ENCODE measurements at regions not wholly inside any gene's neighbourhood (a gene's known extent, or its start where the extent isn't known, plus 50 kb on each side); places are given as distances from the start of the nearest gene placed in this dataset.

GRCh38 chr7:54080525-54080924, 461.6 kb upstream of the VSTM2A start (continued):
- no peak for TF ChIP-seq TCF7L2 (IDR thresholded peaks at IDR 0.05; ENCODE audit: borderline replicate concordance, extremely low read depth, insufficient read depth, insufficient read length)
- TF ChIP-seq RAD21 (IDR thresholded peaks at IDR 0.05; ENCODE audit: low read depth), result no peak
- no peak for TF ChIP-seq MAX (IDR thresholded peaks at IDR 0.05)

GRCh38 chr7:54080971-54081370, 461.2 kb upstream of the VSTM2A start:
- intact Hi-C loops (cut with micrococcal nuclease), result no loop called here
- Histone ChIP-seq H3K9me3 (ENCODE audit: control insufficient read depth in 1 of 2, insufficient read depth in 1 of 2, low read depth in 1 of 2, low read length in 2 of 2) (peaks cover 5 to 18% of the 10 kb centered on the region in 2 experiments; a peak in 2 of 4 replicates), H4K20me1 (ENCODE audit: insufficient read depth) (no peaks in the 10 kb centered on the region), H3K4me3 (replicated peaks in 1 of 2; ENCODE audit: low read depth in 1 of 2, low read length in 2 of 2) (no peak overlapping the region), H3K27me3 (ENCODE audit: insufficient read depth, low read length) (no peaks in the 10 kb centered on the region), H2AFZ (ENCODE audit: low read depth, low read length, poor library complexity, severe bottlenecking) (no peak overlapping the region), H3K36me3 (ENCODE audit: control insufficient read depth in 1 of 2, insufficient read depth in 2 of 2, low read length in 2 of 2) (no peaks in the 10 kb centered on the region), H3K9me2 (ENCODE audit: insufficient read depth) (no peaks in the 10 kb centered on the region), H3K27ac (ENCODE audit: low read depth, low read length) (no peak overlapping the region), H3K4me2 (ENCODE audit: low read length) (no peak overlapping the region), H3K9ac (ENCODE audit: low read length) (no peak overlapping the region), H3K79me2 (ENCODE audit: insufficient read depth, low read length) (no peaks in the 10 kb centered on the region), H3K4me1 (ENCODE audit: control insufficient read depth in 1 of 2, insufficient read depth in 2 of 2, low read length in 2 of 2) (no peaks in the 10 kb centered on the region)
- ChIA-PET CTCF (no interaction called here), RAD21 (ENCODE audit: low non-redundant PET in 1 of 2, low total read pairs in 2 of 2, uncharacterized antibody in 2 of 2, unreplicated experiment in 2 of 2) (no interaction called here), POLR2A (no interaction called here)
- BruUV-seq (replicated peaks), result no TSS peak
- DNase-seq (ENCODE audit: low read depth, low spot score) (no peak), ATAC-seq (no peak)
- TF ChIP-seq ELF1 (IDR thresholded peaks at IDR 0.05; ENCODE audit: borderline replicate concordance, low read depth) (no peak), EGR1 (IDR thresholded peaks at IDR 0.05; ENCODE audit: low read depth) (no peak), REST (IDR thresholded peaks at IDR 0.05; ENCODE audit: low read depth) (no peak), CEBPB (IDR thresholded peaks at IDR 0.05; ENCODE audit: low read depth) (no peak), ZBTB33 (IDR thresholded peaks at IDR 0.05; ENCODE audit: extremely low read depth, insufficient replicate concordance, low read length) (no peak), RAD21 (IDR thresholded peaks at IDR 0.05; ENCODE audit: low read depth) (no peak), SRF (IDR thresholded peaks at IDR 0.05; ENCODE audit: low read depth) (no peak), CTCF (IDR thresholded peaks at IDR 0.05 in 2 of 3, conservative IDR thresholded peaks at IDR 0.05 in 1 of 3; ENCODE audit: borderline replicate concordance in 1 of 3, insufficient read depth in 1 of 3, low read depth in 2 of 3, low read length in 2 of 3) (no peak), YY1 (IDR thresholded peaks at IDR 0.05; ENCODE audit: extremely low read depth, insufficient replicate concordance, low read depth, low read length) (no peak), EZH2phosphoT487 (IDR thresholded peaks at IDR 0.05; ENCODE audit: borderline replicate concordance) (no peak), POLR2A (IDR thresholded peaks at IDR 0.05; ENCODE audit: borderline replicate concordance, extremely low read depth, insufficient read depth, insufficient read length) (no peak), ZFX (IDR thresholded peaks at IDR 0.05) (no peak), ZNF274 (IDR thresholded peaks at IDR 0.05; ENCODE audit: low read depth, low read length) (no peak)

Measured in HCT116 (cell line).